Adrenal gland (tissue), 9 donors: ENCODE measurements at regions not wholly inside any gene's neighbourhood (a gene's known extent, or its start where the extent isn't known, plus 50 kb on each side); places are given as distances from the start of the nearest gene placed in this dataset.

ENCODE experiments used
- DNase-seq, 7 donors: peaks; one replicate each; pipeline ENCODE4 v3.0.0-alpha.2; 2019 to 2020
- H3K27ac ChIP-seq, 5 donors: fragments of 200-600 bp; sonication (generic) in 4 of 5; 1 replicate in 3 of 5; 2 replicates in 2 of 5; pipeline versions ENCODE4 v1.5.1 to v1.8.0; 2016 to 2020; ENCODE audit warnings: mild to moderate bottlenecking in 1 of 5
- H3K27me3 ChIP-seq: fragments of 200-600 bp; 2 replicates; pipeline ENCODE4 v1.8.0; 2021
- H3K36me3 ChIP-seq, 2 donors: fragments of 200-600 bp; replicated peaks in 1 of 2; 1 replicate in 1 of 2; 2 replicates in 1 of 2; pipeline versions ENCODE4 v1.5.1 to v1.8.0; 2018 to 2022
- H3K4me1 ChIP-seq, 2 donors: fragments of 200-600 bp; replicated peaks in 1 of 2; 1 replicate in 1 of 2; 2 replicates in 1 of 2; pipeline versions ENCODE4 v1.5.1 to v1.8.0; 2018 to 2021
- H3K4me3 ChIP-seq, 4 donors: fragments of 200-600 bp; sonication (generic) in 3 of 4; one replicate each; pipeline ENCODE4 v1.5.1; 2016 to 2018
- H3K9me3 ChIP-seq, 3 donors: fragments of 200-600 bp; sonication (generic) in 1 of 3; replicated peaks in 1 of 3; 1 replicate in 2 of 3; 2 replicates in 1 of 3; pipeline versions ENCODE4 v1.5.1 to v1.8.0; 2016 to 2021
- POLR2A ChIP-seq, 2 donors: fragments of 450-650 bp; IDR thresholded peaks; one replicate each; pipeline ENCODE4 v1.6.1; 2017; ENCODE audit warnings: antibody characterized with exemption in 2 of 2, mild to moderate bottlenecking in 2 of 2, moderate library complexity in 1 of 2
- WGBS, 4 donors: extraction: QIAGEN DNeasy Blood & Tissue Kit in 2 of 4; methylation state at CpG; one replicate each; pipeline versions ENCODE4 v1.1.5 to v1.1.7; 2013 to 2017; 5-methylcytosine and 5-hydroxymethylcytosine counted together
- intact Hi-C, 2 donors: fragments of 100-400 bp; cut with DNase I; formaldehyde crosslinking; loops; one replicate each; pipeline versions ENCODE4 v1.14.1 to v1.15.0; 2022 to 2023
- TF ChIP-seq, protein P1 (sequence below), 6 experiments: fragments of 450-650 bp in 4 of 6; fragments of 200-600 bp in 2 of 6; sonication (generic) in 1 of 6; IDR thresholded peaks; 1 replicate in 5 of 6; 2 replicates in 1 of 6; pipeline versions ENCODE4 v1.5.1 to v1.8.0; 2016 to 2021; ENCODE audit warnings: antibody characterized with exemption in 6 of 6, mild to moderate bottlenecking in 2 of 6, moderate library complexity in 1 of 6
- donor health status: healthy with polysubstance abuse.
- donor health status: Bipolar disorder and iron deficiency.
- donor health status: DM: yes; HTN: yes; CAD: no.
- donor health status: DM: no; HTN: no; CAD: no.
- donor health status: DM: no; HTN: no; CAD: no.

GRCh38 chr4:124097447-124097846 is 615.1 kb downstream of the ANKRD50 start:
- Histone ChIP-seq H3K27me3 (no peaks in the 10 kb centered on the region), H3K4me3 (no peak overlapping the region), H3K9me3 (no peaks in the 10 kb centered on the region), H3K4me1 (no peaks in the 10 kb centered on the region), H3K27ac (no peak overlapping the region), H3K36me3 (no peaks in the 10 kb centered on the region)
- 85 to 96% (median 95%) methylated on average over 1 of the region's 1 CpG for WGBS, 4 donors
- no peak for DNase-seq
- intact Hi-C loops: no loop called here
- TF ChIP-seq, protein P1, sequence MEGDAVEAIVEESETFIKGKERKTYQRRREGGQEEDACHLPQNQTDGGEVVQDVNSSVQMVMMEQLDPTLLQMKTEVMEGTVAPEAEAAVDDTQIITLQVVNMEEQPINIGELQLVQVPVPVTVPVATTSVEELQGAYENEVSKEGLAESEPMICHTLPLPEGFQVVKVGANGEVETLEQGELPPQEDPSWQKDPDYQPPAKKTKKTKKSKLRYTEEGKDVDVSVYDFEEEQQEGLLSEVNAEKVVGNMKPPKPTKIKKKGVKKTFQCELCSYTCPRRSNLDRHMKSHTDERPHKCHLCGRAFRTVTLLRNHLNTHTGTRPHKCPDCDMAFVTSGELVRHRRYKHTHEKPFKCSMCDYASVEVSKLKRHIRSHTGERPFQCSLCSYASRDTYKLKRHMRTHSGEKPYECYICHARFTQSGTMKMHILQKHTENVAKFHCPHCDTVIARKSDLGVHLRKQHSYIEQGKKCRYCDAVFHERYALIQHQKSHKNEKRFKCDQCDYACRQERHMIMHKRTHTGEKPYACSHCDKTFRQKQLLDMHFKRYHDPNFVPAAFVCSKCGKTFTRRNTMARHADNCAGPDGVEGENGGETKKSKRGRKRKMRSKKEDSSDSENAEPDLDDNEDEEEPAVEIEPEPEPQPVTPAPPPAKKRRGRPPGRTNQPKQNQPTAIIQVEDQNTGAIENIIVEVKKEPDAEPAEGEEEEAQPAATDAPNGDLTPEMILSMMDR (IDR thresholded peaks at IDR 0.05): no peak

- no peaks in the 10 kb centered on the region for H3K27me3 ChIP-seq
- TF ChIP-seq, protein P1 (IDR thresholded peaks at IDR 0.05): no peak
- TF ChIP-seq POLR2A (IDR thresholded peaks at IDR 0.05): no peak
- no peak overlapping the region for H3K4me3 ChIP-seq
- H3K9me3 ChIP-seq: peaks cover 0 to 13% (median 0%) of the 10 kb centered on the region in 3 donors
- WGBS, 4 donors: 88 to 95% (median 94%) methylated on average over 2 to 3 of the region's 3 CpGs
- no peak for DNase-seq
- H3K27ac ChIP-seq: no peak overlapping the region
- H3K4me1 ChIP-seq: no peaks in the 10 kb centered on the region
- H3K36me3 ChIP-seq: no peaks in the 10 kb centered on the region
- intact Hi-C loops: loop anchor here in 1 of 2 donors (10.0 kb wide), 1 partner anchor 349 kb away; no protein-coding TSS in a partner anchor
Measured at GRCh38 chr4:124104101-124104500, 608.4 kb downstream of the ANKRD50 start.

DNA sequence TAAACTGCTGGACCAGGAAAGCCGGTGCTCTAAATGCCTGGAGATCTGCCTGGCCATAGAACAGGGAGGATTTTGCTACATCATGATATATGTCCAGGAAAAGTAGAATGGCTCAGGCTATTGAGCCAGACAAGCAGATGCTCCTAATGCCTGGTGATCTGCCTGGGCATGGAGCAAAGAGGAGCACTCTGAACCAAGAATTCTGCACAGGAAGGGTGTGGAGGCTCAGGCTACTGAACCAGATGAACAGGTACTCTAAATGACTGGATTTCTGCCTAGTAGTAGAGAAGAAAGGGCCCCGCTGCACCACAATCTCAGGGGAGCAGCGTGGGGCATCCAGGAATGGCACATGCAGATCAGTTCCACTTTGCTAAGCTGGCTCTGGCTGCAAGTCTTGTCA is 607.9 kb downstream of the ANKRD50 start:
- Histone ChIP-seq H3K27me3 (no peaks in the 10 kb centered on the region), H3K4me1 (no peaks in the 10 kb centered on the region), H3K36me3 (no peaks in the 10 kb centered on the region), H3K9me3 (peaks cover 0 to 13% (median 0%) of the 10 kb centered on the region in 3 donors), H3K27ac (no peak overlapping the region), H3K4me3 (no peak overlapping the region)
- intact Hi-C loops: loop anchor here in 1 of 2 donors (10.0 kb wide), 1 partner anchor 350 kb away; no protein-coding TSS in a partner anchor
- WGBS, 4 donors: 91 to 100% (median 97%) methylated on average over 3 of the region's 3 CpGs
- TF ChIP-seq, protein P1 (IDR thresholded peaks at IDR 0.05): no peak
- TF ChIP-seq POLR2A (IDR thresholded peaks at IDR 0.05): no peak
- DNase-seq: no peak

DNA sequence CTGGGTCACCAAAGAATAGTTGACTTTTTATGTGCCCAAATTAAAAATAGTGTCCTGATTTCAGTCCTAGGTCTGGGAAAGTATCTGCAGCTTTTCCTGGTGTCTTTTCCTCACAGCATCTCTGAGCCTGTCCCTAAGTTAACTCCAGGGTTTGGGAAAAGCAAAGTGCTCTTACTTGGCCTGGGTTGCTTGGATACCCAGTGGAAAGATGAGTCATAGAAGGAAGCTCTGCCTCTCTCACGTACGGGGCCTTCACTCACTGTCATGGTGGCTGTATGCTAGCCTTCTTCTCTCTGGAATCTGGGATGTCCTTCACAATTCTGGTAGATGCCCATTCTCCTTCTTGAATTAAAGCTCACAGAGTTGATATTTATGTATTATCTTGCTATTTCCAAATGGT is 607.3 kb downstream of the ANKRD50 start:
- WGBS, 4 donors: 22 to 56% (median 44%) methylated on average over 2 of the region's 2 CpGs
- H3K27ac ChIP-seq: no peak overlapping the region

DNA sequence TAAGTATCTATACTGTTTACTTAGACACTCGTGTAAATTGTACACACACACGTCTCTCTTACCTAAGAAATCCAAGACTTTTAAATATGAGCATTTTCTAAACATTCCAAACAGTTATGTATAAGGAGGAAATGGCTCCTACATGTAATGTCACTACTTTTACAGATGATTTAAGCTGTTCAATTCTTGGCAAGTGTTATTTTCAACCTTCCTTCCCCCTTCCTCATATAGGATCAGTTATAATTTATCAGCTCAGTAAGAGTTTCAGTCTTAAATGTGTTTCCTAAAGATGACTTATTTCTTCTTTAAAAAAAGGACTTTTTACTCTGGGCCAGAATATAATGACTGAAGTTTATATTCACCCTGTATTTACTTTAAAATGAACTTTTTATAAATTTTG is 601.1 kb downstream of the ANKRD50 start:
- peaks cover 0 to 7% of the 10 kb centered on the region in 2 donors for H3K4me1 ChIP-seq
- H3K27me3 ChIP-seq: no peaks in the 10 kb centered on the region
- WGBS, 4 donors: 71 to 79% (median 74%) methylated on average over 2 of the region's 2 CpGs
- peaks cover 0 to 16% (median 0%) of the 10 kb centered on the region in 3 donors for H3K9me3 ChIP-seq
- peak overlapping the region in 1 of 5 donors; percentile 6 for H3K27ac ChIP-seq
- no peak overlapping the region for H3K4me3 ChIP-seq
- H3K36me3 ChIP-seq: no peaks in the 10 kb centered on the region
- no peak for DNase-seq
- no peak for TF ChIP-seq POLR2A (IDR thresholded peaks at IDR 0.05)
- TF ChIP-seq, protein P1 (IDR thresholded peaks at IDR 0.05): no peak
- intact Hi-C loops: loop anchor here in 1 of 2 donors (10.0 kb wide), 2 partner anchors 707 to 1007 kb away; no protein-coding TSS in a partner anchor

More for the DNA sequence above, 607.3 kb downstream of the ANKRD50 start:
- no peak overlapping the region for H3K4me3 ChIP-seq
- intact Hi-C loops: loop anchor here in 1 of 2 donors (10.0 kb wide), 1 partner anchor 350 kb away; no protein-coding TSS in a partner anchor
- no peak for DNase-seq
- no peaks in the 10 kb centered on the region for H3K36me3 ChIP-seq
- H3K27me3 ChIP-seq: no peaks in the 10 kb centered on the region
- TF ChIP-seq POLR2A (IDR thresholded peaks at IDR 0.05): no peak
- no peaks in the 10 kb centered on the region for H3K4me1 ChIP-seq
- H3K9me3 ChIP-seq: peaks cover 0 to 13% (median 0%) of the 10 kb centered on the region in 3 donors
